GM12874 (cell line): ENCODE measurements at regions not wholly inside any gene's neighbourhood (a gene's known extent, or its start where the extent isn't known, plus 50 kb on each side); places are given as distances from the start of the nearest gene placed in this dataset.

Experiments
- TF ChIP-seq, protein P1 (sequence below): IDR thresholded peaks from 2 replicates; pipeline ENCODE4 v1.5.1; 2011; ENCODE audit warnings: low read depth, mild to moderate bottlenecking, control low read depth, low read length, moderate library complexity; ENCODE audit not compliant: insufficient read depth

DNA sequence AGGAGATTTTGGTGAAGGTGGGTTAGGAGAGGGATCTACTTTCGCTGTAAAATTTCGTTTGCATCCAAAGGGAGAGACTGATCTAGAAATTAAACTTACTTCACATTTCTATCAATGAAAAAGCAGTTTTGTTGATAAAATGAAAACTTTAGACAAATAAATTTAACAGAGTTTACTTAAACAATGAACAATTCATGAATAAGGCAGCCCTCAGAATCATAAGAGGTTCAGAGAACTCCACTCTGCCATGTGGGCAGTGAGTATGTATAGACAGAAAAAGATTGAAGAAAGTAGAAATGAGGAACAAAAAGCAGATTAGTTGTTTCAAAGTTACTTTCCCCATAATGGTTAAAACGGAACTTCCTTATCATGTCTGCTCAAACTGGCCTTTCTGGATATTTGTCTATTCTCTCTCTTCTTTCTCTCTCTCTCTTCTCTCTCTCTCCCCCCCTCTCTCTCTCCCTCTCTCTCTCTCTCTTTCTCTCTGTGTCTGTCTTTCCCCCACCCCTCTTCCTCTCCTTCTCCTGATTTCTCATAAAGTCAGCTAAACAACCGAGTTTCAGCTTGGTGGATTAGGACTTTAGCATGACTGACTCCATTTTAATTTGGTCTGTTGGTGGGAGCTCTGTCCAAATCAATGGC, 248.9 kb downstream of the TJP1 start:
- TF ChIP-seq, protein P1, sequence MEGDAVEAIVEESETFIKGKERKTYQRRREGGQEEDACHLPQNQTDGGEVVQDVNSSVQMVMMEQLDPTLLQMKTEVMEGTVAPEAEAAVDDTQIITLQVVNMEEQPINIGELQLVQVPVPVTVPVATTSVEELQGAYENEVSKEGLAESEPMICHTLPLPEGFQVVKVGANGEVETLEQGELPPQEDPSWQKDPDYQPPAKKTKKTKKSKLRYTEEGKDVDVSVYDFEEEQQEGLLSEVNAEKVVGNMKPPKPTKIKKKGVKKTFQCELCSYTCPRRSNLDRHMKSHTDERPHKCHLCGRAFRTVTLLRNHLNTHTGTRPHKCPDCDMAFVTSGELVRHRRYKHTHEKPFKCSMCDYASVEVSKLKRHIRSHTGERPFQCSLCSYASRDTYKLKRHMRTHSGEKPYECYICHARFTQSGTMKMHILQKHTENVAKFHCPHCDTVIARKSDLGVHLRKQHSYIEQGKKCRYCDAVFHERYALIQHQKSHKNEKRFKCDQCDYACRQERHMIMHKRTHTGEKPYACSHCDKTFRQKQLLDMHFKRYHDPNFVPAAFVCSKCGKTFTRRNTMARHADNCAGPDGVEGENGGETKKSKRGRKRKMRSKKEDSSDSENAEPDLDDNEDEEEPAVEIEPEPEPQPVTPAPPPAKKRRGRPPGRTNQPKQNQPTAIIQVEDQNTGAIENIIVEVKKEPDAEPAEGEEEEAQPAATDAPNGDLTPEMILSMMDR = no peak

DNA sequence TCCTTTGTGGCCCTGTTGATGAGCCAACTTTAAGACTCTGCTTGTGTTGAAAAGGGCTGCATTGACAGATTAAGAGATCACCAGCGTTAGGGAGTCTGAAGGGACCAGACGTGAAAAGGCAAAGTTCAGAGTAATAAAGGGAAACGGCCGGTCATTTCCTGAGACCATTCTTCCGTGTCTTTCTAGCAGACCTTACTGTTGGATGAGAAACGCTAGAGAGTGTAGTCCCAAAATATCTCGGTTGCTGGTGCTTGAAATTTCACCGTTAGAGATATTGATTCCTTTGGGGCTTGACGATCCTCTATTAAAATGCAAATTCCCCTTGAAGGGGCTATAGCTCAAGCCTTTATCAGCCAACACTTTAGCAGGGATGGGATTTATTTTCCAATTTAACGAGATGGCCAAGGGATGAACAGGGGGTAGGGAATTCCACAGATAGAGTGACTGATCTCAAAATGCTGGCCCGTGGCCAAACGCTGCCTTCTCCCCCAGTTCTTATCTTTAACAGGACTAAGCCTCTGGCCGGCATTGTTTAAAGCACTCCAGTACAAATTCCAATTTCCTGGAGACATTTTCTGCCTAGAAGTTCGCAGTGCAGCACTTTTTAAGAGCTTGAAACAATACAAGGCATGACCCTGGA, 250.4 kb downstream of the TJP1 start:
- TF ChIP-seq, protein P1 = no peak

DNA sequence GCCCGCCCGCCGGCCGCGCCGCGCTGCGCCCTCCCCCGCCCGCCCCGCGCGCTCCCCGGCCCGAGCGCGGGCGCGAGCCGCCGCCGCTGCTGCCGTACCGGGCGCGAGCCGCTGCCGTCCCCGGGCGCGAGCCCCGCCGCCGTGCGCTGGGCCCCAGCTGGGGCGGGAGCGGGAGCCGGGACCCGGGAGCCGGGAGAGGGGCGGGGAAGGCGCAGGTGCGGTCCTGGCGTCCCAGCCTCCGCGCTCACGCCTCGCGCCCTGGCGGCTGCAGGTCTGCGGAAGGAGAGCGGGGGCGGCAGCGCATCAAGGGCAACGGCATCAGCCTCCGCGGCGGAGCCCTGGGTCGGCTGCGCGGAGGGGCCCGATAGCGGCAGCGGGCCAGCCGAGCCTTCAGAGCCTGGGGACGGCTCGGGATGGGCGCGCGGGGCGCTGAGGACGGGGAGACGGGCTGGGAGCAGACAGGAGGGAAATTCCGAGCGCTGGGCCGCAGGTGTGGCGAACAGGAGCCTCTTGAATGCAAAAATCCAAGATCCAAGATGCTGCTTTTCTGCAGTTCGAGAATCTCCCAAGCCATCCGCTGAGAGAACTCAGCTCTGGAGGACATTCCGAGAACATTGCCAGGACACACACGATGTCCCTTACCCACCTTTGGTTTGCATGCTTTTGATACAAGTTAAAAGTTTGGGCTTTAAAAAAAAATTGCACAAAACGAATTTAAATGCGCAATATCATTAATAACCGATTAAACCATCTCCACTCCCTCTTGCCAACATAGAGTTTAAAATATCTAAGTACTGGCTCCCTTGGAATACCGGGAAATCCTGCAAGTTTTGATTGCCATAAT, 251.1 kb downstream of the TJP1 start:
- TF ChIP-seq, protein P1 = no peak

DNA sequence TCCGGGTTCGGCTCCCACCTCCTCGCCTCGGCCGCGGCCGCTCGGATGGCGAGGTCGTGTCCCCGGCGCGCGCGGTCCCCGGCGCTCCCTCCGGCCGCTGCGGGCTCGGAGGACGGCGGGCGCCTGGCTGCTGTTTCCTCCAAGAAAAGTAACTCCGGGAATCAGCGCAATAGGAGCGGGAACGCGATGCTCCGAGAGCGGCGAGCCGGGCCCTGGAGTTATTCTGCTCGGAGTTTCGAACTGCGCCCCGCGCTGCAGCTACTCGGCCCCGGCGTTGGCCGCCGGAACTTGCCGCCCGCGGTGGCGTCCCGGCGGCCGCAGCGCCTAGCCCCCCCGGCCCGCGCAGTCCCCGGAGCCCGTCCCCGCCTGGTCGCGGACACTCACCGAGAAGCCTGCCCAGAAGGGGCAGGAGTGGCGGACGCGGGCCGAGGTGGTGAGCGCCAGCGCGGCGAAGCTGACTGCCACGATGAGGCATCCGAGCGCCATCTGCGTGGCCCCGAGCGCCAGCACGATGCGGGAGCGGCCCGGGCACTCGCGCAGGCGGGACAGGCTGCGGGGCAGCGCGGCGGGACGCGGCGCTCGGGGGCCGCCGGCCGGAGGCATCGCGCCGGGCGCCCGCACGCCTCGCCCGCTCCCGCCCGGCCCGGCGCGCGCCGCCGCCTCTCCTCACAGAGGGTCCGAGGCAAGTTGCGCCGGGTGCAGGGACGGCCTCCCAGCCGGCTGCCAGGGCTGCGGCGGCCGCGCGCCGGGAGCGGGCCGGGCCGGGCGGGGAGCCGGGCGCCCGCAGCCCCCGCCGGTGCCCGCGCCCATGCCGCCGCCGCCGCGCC, 251.9 kb downstream of the TJP1 start:
- TF ChIP-seq, protein P1 = no peak

DNA sequence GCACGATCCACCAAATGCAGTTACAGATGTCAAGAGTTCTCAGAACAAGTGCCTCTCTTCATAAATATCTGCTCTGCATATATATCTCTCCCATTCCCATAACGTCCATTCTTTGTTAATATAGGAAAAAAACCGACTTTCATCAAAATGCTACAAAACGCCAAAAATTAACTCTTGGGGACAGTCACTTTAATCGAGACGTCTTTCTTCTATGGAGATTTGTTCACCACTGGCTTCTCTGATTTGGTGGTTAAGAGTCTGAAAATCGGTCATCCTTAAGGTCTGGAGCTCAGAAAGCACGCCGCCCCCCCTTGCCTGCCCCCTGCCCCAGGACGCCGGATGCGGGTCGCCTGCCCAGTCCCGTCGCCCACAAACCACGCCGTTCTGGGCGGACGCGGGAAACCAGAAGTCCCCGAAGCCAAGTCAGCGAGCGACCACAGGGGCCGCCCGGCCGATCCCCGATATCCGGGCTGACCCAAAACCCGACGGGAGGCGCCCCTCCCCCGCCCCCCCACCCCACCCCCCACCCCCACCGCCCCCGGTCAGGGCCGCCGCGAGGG, 252.7 kb downstream of the TJP1 start:
- TF ChIP-seq, protein P1 = no peak

DNA sequence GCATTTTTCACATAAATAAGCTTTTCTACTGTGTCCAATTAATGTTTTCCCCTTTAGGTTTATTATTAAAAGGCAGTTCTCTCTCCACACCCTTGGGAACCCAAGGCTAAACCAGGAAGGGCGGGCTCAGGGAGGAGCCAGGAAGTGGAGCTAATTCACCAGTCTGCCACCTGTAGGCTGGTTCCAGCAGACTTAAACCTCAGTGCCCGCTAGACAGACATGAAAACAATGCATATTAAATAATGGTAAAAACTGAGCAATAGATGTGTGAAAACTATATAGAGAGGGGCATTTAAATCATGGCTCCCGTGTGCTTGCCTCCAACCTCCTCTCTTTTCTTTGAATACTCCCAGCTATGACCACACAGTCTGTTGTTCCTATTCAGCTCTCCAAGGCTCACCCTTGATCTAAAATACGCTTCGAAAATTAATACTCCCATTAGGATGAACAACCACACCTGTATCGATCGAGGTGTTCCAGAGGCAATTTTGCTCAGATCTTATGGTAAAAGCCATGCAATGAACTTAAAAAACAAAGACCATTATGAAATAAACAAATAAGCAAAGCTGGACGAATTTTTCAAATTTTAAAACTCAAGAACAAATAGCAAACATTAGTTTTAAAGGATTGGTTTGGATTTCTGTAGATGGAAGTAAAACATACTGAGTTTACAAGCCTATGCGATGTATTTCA, 253.3 kb downstream of the TJP1 start:
- TF ChIP-seq, protein P1 = no peak
